ENCODE measurements at regions not wholly inside any gene's neighbourhood (a gene's known extent, or its start where the extent isn't known, plus 50 kb on each side); places are given as distances from the start of the nearest gene placed in this dataset.

GRCh38 chr4:23040539-23040938 lies 347.8 kb downstream of the GBA3 start:
- in situ Hi-C loops (cut with MboI; ENCODE audit: low sequenced_read_pairs) (no loop called here), dilution Hi-C loops (cut with HindIII; ENCODE audit: low sequenced_read_pairs, unreplicated experiment) (no loop called here), intact Hi-C loops (cut with micrococcal nuclease) (no loop called here)
- Histone ChIP-seq H3K4me2 (ENCODE audit: low read depth, low read length) (no peak overlapping the region), H3K27ac (ENCODE audit: insufficient read depth, low read length) (no peak overlapping the region), H4K20me1 (ENCODE audit: insufficient read depth, low read length) (no peaks in the 10 kb centered on the region), H3K23ac (ENCODE audit: low read depth, low read length) (no peak overlapping the region), H3K4ac (ENCODE audit: low read depth, low read length) (no peak overlapping the region), H3K9me1 (ENCODE audit: insufficient read depth, low read length) (no peaks in the 10 kb centered on the region), H3K9ac (ENCODE audit: low read depth, low read length) (no peak overlapping the region), H3K9me3 (ENCODE audit: control insufficient read depth, insufficient read depth, low read length) (peaks cover 2% of the 10 kb centered on the region), H2AK5ac (ENCODE audit: low read depth, low read length) (no peak overlapping the region), H2BK120ac (ENCODE audit: low read depth, low read length) (no peak overlapping the region), H2BK20ac (ENCODE audit: low read depth, low read length) (no peak overlapping the region), H3K27me3 (ENCODE audit: control insufficient read depth, insufficient read depth, low read length) (no peaks in the 10 kb centered on the region), H3K4me3 (ENCODE audit: insufficient read depth, low read depth, low read length) (no peak overlapping the region), H3K79me1 (ENCODE audit: low read depth in 1 of 2, low read length in 2 of 2) (no peaks in the 10 kb centered on the region), H4K8ac (ENCODE audit: low read depth in 2 of 2, low read length in 2 of 2) (no peak overlapping the region), H3K36me3 (ENCODE audit: control insufficient read depth, insufficient read depth, low read length) (no peaks in the 10 kb centered on the region), H2AFZ (replicated peaks; ENCODE audit: low read length, poor library complexity) (no peak overlapping the region), H3K4me1 (ENCODE audit: control insufficient read depth, insufficient read depth, low read length) (no peaks in the 10 kb centered on the region), H4K5ac (ENCODE audit: low read depth, low read length) (no peak overlapping the region), H3K18ac (ENCODE audit: low read depth, low read length) (no peak overlapping the region), H4K91ac (ENCODE audit: insufficient read depth, low read depth, low read length) (no peak overlapping the region), H2AK9ac (replicated peaks; ENCODE audit: low read depth, low read length, poor library complexity) (no peak overlapping the region), H3K14ac (replicated peaks; ENCODE audit: low read depth, low read length) (no peak overlapping the region), H2BK5ac (ENCODE audit: low read depth, low read length, poor library complexity, severe bottlenecking) (no peak overlapping the region), H2BK15ac (ENCODE audit: low read depth, low read length) (no peak overlapping the region), H3K56ac (ENCODE audit: extremely low read depth, insufficient read depth, low read length) (no peak overlapping the region)
- ChIA-PET CTCF (no interaction called here), POLR2A (ENCODE audit: unreplicated experiment) (no interaction called here)
- DNase-seq = no peak
- ATAC-seq (ENCODE audit: low read depth) = no peak
- BruUV-seq (replicated peaks) = no TSS peak
- no CpG with 5 or more reads among the region's 1 CpG for WGBS, 2 experiments (ENCODE audit: extremely low coverage in 2 of 2, insufficient read length in 1 of 2)
- no peak for TF ChIP-seq MAFK (IDR thresholded peaks at IDR 0.05; ENCODE audit: low read depth, low read length)
- no peak for TF ChIP-seq CHD1 (IDR thresholded peaks at IDR 0.05; ENCODE audit: low read depth, low read length)
- TF ChIP-seq USF2 (IDR thresholded peaks at IDR 0.05; ENCODE audit: low read depth, low read length) = no peak
- TF ChIP-seq MAZ (IDR thresholded peaks at IDR 0.05; ENCODE audit: borderline replicate concordance, low read depth, low read length) = no peak
- TF ChIP-seq CEBPB (IDR thresholded peaks at IDR 0.05; ENCODE audit: low read depth, low read length) = no peak
- TF ChIP-seq MXI1 (IDR thresholded peaks at IDR 0.05; ENCODE audit: borderline replicate concordance, low read depth, low read length) = no peak
